Stomach (tissue), 8 donors: ENCODE measurements at regions not wholly inside any gene's neighbourhood (a gene's known extent, or its start where the extent isn't known, plus 50 kb on each side); places are given as distances from the start of the nearest gene placed in this dataset.

Experiments used
- DNase-seq, 2 donors: peaks; one replicate each; pipeline versions ENCODE4 v3.0.0 to v3.0.0-alpha.2; 2013 to 2019
- H3K27ac ChIP-seq, 5 donors: fragments of 200-600 bp in 4 of 5; sonication (generic) in 4 of 5; one replicate each; pipeline ENCODE4 v1.5.1; 2013 to 2019; ENCODE audit warnings: mild to moderate bottlenecking in 1 of 5, moderate library complexity in 1 of 5
- H3K27me3 ChIP-seq, 3 donors: fragments of 200-600 bp; sonication (generic); one replicate each; pipeline ENCODE4 v1.5.1; 2017 to 2019; ENCODE audit warnings: mixed run types in 1 of 3
- H3K36me3 ChIP-seq, 4 donors: fragments of 200-600 bp; sonication (generic); 1 replicate in 3 of 4; 2 replicates in 1 of 4; pipeline ENCODE4 v1.5.1; 2016 to 2019
- H3K4me1 ChIP-seq, 4 donors: fragments of 200-600 bp; sonication (generic); one replicate each; pipeline ENCODE4 v1.5.1; 2016 to 2019
- H3K4me3 ChIP-seq, 4 donors: fragments of 200-600 bp; sonication (generic) in 3 of 4; one replicate each; pipeline ENCODE4 v1.5.1; 2016 to 2019; ENCODE audit warnings: mild to moderate bottlenecking in 1 of 4
- H3K9me3 ChIP-seq, 4 donors: fragments of 200-600 bp; sonication (generic); one replicate each; pipeline ENCODE4 v1.5.1; 2016 to 2019
- CTCF ChIP-seq, 7 experiments: fragments of 450-650 bp in 4 of 7; fragments of 200-600 bp in 3 of 7; sonication (generic) in 3 of 7; IDR thresholded peaks; one replicate each; pipeline ENCODE4 v1.5.1; 2016 to 2019; ENCODE audit warnings: antibody characterized with exemption in 7 of 7, control low read depth in 2 of 7, mild to moderate bottlenecking in 1 of 7
- EP300 ChIP-seq: sonication (generic); formaldehyde crosslinking; IDR thresholded peaks from one replicate; pipeline ENCODE4 v1.6.1; 2017; ENCODE audit warnings: antibody characterized with exemption
- POLR2A ChIP-seq, 4 donors: fragments of 450-650 bp; IDR thresholded peaks; one replicate each; pipeline ENCODE4 v1.6.1; 2016; ENCODE audit warnings: antibody characterized with exemption in 4 of 4, control low read depth in 2 of 4, mild to moderate bottlenecking in 1 of 4, moderate library complexity in 1 of 4
- POLR2AphosphoS5 ChIP-seq, 3 donors: sonication (generic); formaldehyde crosslinking; IDR thresholded peaks; one replicate each; pipeline ENCODE4 v1.6.1; 2016; ENCODE audit warnings: antibody characterized with exemption in 3 of 3
- WGBS, 5 donors: extraction: QIAGEN DNeasy Blood & Tissue Kit in 3 of 5; methylation state at CpG; one replicate each; pipeline versions ENCODE4 v1.1.5 to v1.1.7; 2013 to 2018; 5-methylcytosine and 5-hydroxymethylcytosine counted together
- intact Hi-C: fragments of 100-400 bp; cut with DNase I; formaldehyde crosslinking; loops from one replicate; pipeline ENCODE4 v1.15.1; 2023; ENCODE audit warnings: low total_unique reads
- donor health status: healthy with polysubstance abuse.
- donor health status: Bipolar disorder and iron deficiency.
- donor health status: healthy.

DNA sequence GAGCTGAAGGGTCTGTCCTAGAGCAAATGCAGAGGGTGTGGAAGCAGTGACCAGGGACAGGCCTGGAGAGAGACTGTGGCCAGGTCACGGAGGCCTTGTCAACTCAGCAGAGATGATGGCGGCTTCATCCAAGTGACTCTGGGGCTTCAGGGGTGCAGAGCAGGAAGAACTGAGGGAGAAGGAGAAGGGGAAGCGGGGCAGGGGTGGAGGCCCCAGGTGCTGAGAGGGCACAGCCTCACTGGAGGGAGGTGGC, 299.1 kb downstream of the ZNF536 start:
- WGBS, 5 donors = 82 to 96% (median 85%) methylated on average over 3 of the region's 3 CpGs
- TF ChIP-seq POLR2A (IDR thresholded peaks at IDR 0.05) = no peak
- TF ChIP-seq CTCF (IDR thresholded peaks at IDR 0.05) = no peak
- TF ChIP-seq EP300 = no peak
- TF ChIP-seq POLR2AphosphoS5 (IDR thresholded peaks at IDR 0.05) = no peak
- intact Hi-C loops = no loop called here
- no peak overlapping the region for H3K4me3 ChIP-seq
- DNase-seq = peak in 1 of 2 donors; percentile 20
- peaks cover 3 to 12% (median 6%) of the 10 kb centered on the region in 4 donors for H3K4me1 ChIP-seq
- H3K27me3 ChIP-seq = peaks cover 3 to 36% (median 14%) of the 10 kb centered on the region in 3 donors
- H3K9me3 ChIP-seq = no peaks in the 10 kb centered on the region
- H3K27ac ChIP-seq = no peak overlapping the region
- no peaks in the 10 kb centered on the region for H3K36me3 ChIP-seq

DNA sequence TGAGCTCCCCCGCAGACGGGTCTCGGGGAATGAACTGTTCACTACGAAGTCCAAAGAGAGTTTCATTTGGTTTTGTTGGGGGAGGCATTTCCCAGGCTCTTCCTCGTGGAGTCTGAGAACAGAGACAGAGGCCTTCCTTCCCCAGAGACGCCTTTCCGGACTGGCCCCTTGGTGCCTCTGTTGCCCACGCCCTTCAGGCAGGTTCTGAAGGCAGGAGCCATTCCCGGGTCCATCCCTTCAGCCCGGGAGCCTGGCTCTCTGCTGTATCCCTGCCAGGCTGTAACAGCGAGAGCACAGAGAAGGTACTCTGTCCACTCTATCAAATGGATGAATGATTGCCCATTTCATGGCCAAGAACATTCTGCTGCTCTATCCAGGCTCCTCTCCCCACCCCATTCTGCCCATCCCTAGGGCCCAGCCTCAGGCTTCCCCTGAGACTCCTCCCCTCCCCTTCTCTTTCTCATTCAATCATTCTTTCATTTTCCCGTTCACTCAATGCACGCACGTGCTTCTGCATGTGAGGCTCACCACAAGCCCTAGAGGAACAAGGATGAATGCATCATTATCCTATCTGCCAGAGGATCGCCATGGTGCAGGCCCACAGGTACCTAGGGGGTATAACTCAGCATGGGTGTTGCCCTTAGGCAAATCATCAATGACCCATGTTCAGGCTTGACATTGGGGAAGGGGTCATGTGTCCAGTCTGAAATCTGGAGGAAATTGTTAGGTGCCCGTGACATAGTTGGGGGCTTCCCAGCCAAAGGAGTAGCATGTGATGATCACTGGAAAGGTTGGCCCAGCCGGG, 298.6 kb downstream of the ZNF536 start:
- Histone ChIP-seq H3K27ac (no peak overlapping the region), H3K4me1 (peaks cover 3 to 12% (median 6%) of the 10 kb centered on the region in 4 donors), H3K9me3 (no peaks in the 10 kb centered on the region), H3K4me3 (no peak overlapping the region), H3K36me3 (no peaks in the 10 kb centered on the region), H3K27me3 (peaks cover 3 to 42% (median 14%) of the 10 kb centered on the region in 3 donors)
- intact Hi-C loops = no loop called here
- WGBS, 5 donors = 82 to 89% (median 83%) methylated on average over 17 of the region's 17 CpGs
- TF ChIP-seq EP300 (no peak), POLR2A (IDR thresholded peaks at IDR 0.05) (no peak)
- peak in 1 of 2 donors; percentile 11 for DNase-seq

GRCh38 chr19:30670011-30670329, 297.8 kb downstream of the ZNF536 start:
- H3K4me3 ChIP-seq = no peak overlapping the region
- peak in 1 of 2 donors; percentile 19 for DNase-seq

DNA sequence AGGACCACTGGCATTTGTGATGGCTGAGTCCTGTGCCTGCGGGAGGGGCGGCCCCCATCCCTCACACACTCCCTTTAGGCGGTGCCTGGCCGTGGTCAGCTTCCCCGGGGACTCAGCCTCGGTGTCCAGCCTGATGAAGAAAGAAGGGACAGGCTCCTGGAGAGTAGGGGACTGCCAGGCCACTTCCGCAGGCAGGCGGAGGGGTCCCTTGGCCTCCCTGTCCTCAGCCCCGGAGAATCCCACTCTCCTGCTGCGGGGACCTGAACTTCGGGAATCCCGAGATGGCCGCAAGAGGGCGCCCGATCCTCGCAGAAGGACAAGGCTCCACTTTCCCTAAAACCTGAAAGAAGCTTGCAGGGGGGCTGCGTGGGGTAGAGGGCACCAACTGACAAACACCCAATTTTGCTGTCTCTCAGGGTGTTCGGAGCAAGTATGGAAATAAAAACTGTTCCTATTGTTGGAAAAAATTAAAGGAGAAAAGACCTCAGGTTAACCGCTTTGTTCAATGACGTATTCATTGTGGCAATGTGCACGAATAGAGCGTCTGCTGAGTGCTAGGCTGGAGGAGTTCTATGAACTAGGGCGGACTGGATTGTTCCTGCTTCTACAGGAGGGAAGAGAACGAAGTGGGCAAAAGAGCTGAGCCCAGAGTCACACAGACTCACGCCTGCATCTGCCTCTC, 297.3 kb downstream of the ZNF536 start:
- no peaks in the 10 kb centered on the region for H3K36me3 ChIP-seq
- DNase-seq = peak; percentile 63 to 84
- H3K27ac ChIP-seq = no peak overlapping the region
- H3K4me3 ChIP-seq = no peak overlapping the region
- H3K9me3 ChIP-seq = no peaks in the 10 kb centered on the region
- intact Hi-C loops = no loop called here
- WGBS, 5 donors = 25 to 51% (median 28%) methylated on average over 10 to 25 of the region's 25 CpGs
- peaks cover 3 to 45% (median 14%) of the 10 kb centered on the region in 3 donors for H3K27me3 ChIP-seq
- peaks cover 3 to 18% (median 12%) of the 10 kb centered on the region in 4 donors for H3K4me1 ChIP-seq
- TF ChIP-seq CTCF (IDR thresholded peaks at IDR 0.05) (peak in 5 of 7 experiments; percentile 21 to 73 (median 50)), EP300 (no peak)

More at GRCh38 chr19:30670011-30670329, 297.8 kb downstream of the ZNF536 start:
- Histone ChIP-seq H3K36me3 (no peaks in the 10 kb centered on the region), H3K9me3 (no peaks in the 10 kb centered on the region), H3K4me1 (peaks cover 3 to 13% (median 8%) of the 10 kb centered on the region in 4 donors), H3K27me3 (peaks cover 3 to 45% (median 14%) of the 10 kb centered on the region in 3 donors), H3K27ac (no peak overlapping the region)
- intact Hi-C loops = no loop called here
- WGBS, 5 donors = 75 to 88% (median 79%) methylated on average over 11 to 14 of the region's 14 CpGs
- no peak for TF ChIP-seq POLR2A (IDR thresholded peaks at IDR 0.05)
- no peak for TF ChIP-seq CTCF (IDR thresholded peaks at IDR 0.05)
- no peak for TF ChIP-seq EP300
- TF ChIP-seq POLR2AphosphoS5 (IDR thresholded peaks at IDR 0.05) = no peak
